B cell (primary cell): ENCODE measurements at regions not wholly inside any gene's neighbourhood (a gene's known extent, or its start where the extent isn't known, plus 50 kb on each side); places are given as distances from the start of the nearest gene placed in this dataset.

Experiments used
- ATAC-seq: fragments of 200-7000 bp; cut with Tn5 transposase; one replicate; pipeline ENCODE4 v1.10.0; 2021; ENCODE audit warnings: low read depth, mild to moderate bottlenecking, moderate number of reproducible peaks, moderate library complexity
- CTCF ChIA-PET: fragments of 350-600 bp; sonication (Branson Sonifier 250); formaldehyde crosslinking; loops from one replicate; lab custom pipeline; 2021; ENCODE audit warnings: antibody characterized with exemption, inconsistent platforms; lab: Charles Lee
- POLR2A ChIA-PET: fragments of 350-600 bp; sonication (Branson Sonifier 250); formaldehyde crosslinking; loops from one replicate; lab custom pipeline; 2021; ENCODE audit warnings: antibody characterized with exemption; lab: Charles Lee
- DNase-seq: peaks from one replicate; pipeline ENCODE4 v3.0.0; 2013
- H2AFZ ChIP-seq: 2 replicates; pipeline ENCODE4 v1.6.1; 2012; ENCODE audit warnings: mild to moderate bottlenecking, low read depth, low read length; ENCODE audit not compliant: insufficient read depth, poor library complexity, severe bottlenecking
- H3K27ac ChIP-seq, 2 donors: 1 replicate in 1 of 2; 2 replicates in 1 of 2; pipeline ENCODE4 v1.5.1; 2012 to 2013; ENCODE audit warnings: low read length in 2 of 2, mild to moderate bottlenecking in 2 of 2, moderate library complexity in 1 of 2
- H3K27me3 ChIP-seq, 4 experiments: fragments of 200-600 bp in 1 of 4; sonication (generic) in 1 of 4; replicated peaks in 1 of 4; 1 replicate in 2 of 4; 2 replicates in 2 of 4; pipeline versions ENCODE4 v1.6.1 to v1.7.0; 2013 to 2016; ENCODE audit warnings: low read length in 3 of 4, mild to moderate bottlenecking in 2 of 4, mixed read lengths in 1 of 4, moderate library complexity in 1 of 4; ENCODE audit not compliant: insufficient read depth in 4 of 4, control insufficient read depth in 3 of 4; ENCODE audit errors: control extremely low read depth in 1 of 4
- H3K36me3 ChIP-seq, 2 experiments: replicated peaks in 1 of 2; 1 replicate in 1 of 2; 2 replicates in 1 of 2; pipeline versions ENCODE4 v1.6.1 to v1.7.1; 2013; ENCODE audit warnings: low read length in 1 of 2; ENCODE audit not compliant: insufficient read depth in 2 of 2, control insufficient read depth in 1 of 2; ENCODE audit errors: control extremely low read depth in 1 of 2, extremely low read depth in 1 of 2
- H3K4me1 ChIP-seq, 2 donors: fragments of 200-600 bp in 1 of 2; sonication (generic) in 1 of 2; 1 replicate in 1 of 2; 2 replicates in 1 of 2; pipeline versions ENCODE4 v1.5.1 to v1.6.1; 2013 to 2017; ENCODE audit warnings: low read length in 2 of 2; ENCODE audit not compliant: control insufficient read depth in 2 of 2, insufficient read depth in 2 of 2
- H3K4me2 ChIP-seq: replicated peaks from 2 replicates; pipeline ENCODE3; 2012; ENCODE audit warnings: mild to moderate bottlenecking, low read depth, low read length; ENCODE audit not compliant: poor library complexity, severe bottlenecking
- H3K4me3 ChIP-seq, 5 experiments: fragments of 200-600 bp in 1 of 5; sonication (generic) in 1 of 5; 1 replicate in 3 of 5; 2 replicates in 2 of 5; pipeline versions ENCODE4 v1.5.1 to v1.7.0; 2011 to 2016; ENCODE audit warnings: low read length in 4 of 5, mild to moderate bottlenecking in 4 of 5, low read depth in 2 of 5, control low read depth in 1 of 5, moderate library complexity in 1 of 5; ENCODE audit not compliant: insufficient read depth in 1 of 5; ENCODE audit errors: control extremely low read depth in 1 of 5, extremely low read depth in 1 of 5
- H3K79me2 ChIP-seq: fragments of 200-600 bp; sonication (generic); one replicate; pipeline ENCODE4 v1.6.0; 2016; ENCODE audit warnings: low read length; ENCODE audit not compliant: control insufficient read depth, insufficient read depth
- H3K9ac ChIP-seq: fragments of 200-600 bp; sonication (generic); 2 replicates; pipeline ENCODE4 v1.6.1; 2017; ENCODE audit warnings: mild to moderate bottlenecking, low read length, moderate library complexity
- H3K9me3 ChIP-seq, 3 donors: one replicate each; pipeline versions ENCODE4 v1.6.1 to v1.7.1; 2013; ENCODE audit warnings: low read length in 2 of 3; ENCODE audit not compliant: control insufficient read depth in 2 of 3, insufficient read depth in 1 of 3; ENCODE audit errors: control extremely low read depth in 1 of 3
- H4K20me1 ChIP-seq: 2 replicates; pipeline ENCODE4 v1.6.0; 2012; ENCODE audit warnings: mild to moderate bottlenecking, low read length; ENCODE audit not compliant: insufficient read depth, control insufficient read depth, poor library complexity, severe bottlenecking
- H3K27ac Mint-ChIP-seq: one replicate; pipeline ENCODE4 v1.8.0; 2021; ENCODE audit warnings: mixed read lengths
- H3K27me3 Mint-ChIP-seq: one replicate; pipeline ENCODE4 v1.8.0; 2021; ENCODE audit warnings: mixed read lengths
- H3K4me1 Mint-ChIP-seq: one replicate; pipeline ENCODE4 v1.8.0; 2021; ENCODE audit warnings: mixed read lengths
- H3K4me3 Mint-ChIP-seq: one replicate; pipeline ENCODE4 v1.8.0; 2021; ENCODE audit warnings: mixed read lengths
- H3K9me3 Mint-ChIP-seq: one replicate; pipeline ENCODE4 v1.8.0; 2022; ENCODE audit warnings: mixed read lengths; ENCODE audit not compliant: insufficient read depth
- CTCF ChIP-seq: fragments of 200-600 bp; IDR thresholded peaks from one replicate; pipeline ENCODE4 v1.8.0; 2022; ENCODE audit warnings: antibody characterized with exemption, mild to moderate bottlenecking
- EZH2 ChIP-seq: IDR thresholded peaks from 2 replicates; pipeline ENCODE4 v1.6.1; 2012; ENCODE audit warnings: borderline replicate concordance, low read depth, mild to moderate bottlenecking, moderate library complexity, low read length; ENCODE audit not compliant: insufficient read depth, poor library complexity, severe bottlenecking
- WGBS: methylation state at CpG from one replicate; pipeline ENCODE4 v1.1.5; 2013; ENCODE audit warnings: missing lambda C conversion rate; ENCODE audit not compliant: insufficient coverage; 5-methylcytosine and 5-hydroxymethylcytosine counted together
- intact Hi-C: fragments of 100-400 bp; cut with micrococcal nuclease; formaldehyde crosslinking; loops from one replicate; pipeline ENCODE4 v1.10.0; 2022

- intact Hi-C loops = no loop called here
- Histone ChIP-seq H3K36me3 (no peaks in the 10 kb centered on the region), H4K20me1 (no peaks in the 10 kb centered on the region), H2AFZ (no peak overlapping the region), H3K4me2 (no peak overlapping the region), H3K9me3 (no peaks in the 10 kb centered on the region), H3K4me1 (no peaks in the 10 kb centered on the region), H3K9ac (no peak overlapping the region), H3K79me2 (no peaks in the 10 kb centered on the region), H3K27me3 (no peaks in the 10 kb centered on the region), H3K27ac (no peak overlapping the region), H3K4me3 (no peak overlapping the region)
- TF ChIP-seq EZH2 (no peak), CTCF (no peak)
- H3K27ac Mint-ChIP-seq = no peak overlapping the region
- no peak overlapping the region for H3K4me3 Mint-ChIP-seq
- WGBS = no CpG with 5 or more reads among the region's 1 CpG
- POLR2A ChIA-PET = no interaction called here
- no peak for DNase-seq
- CTCF ChIA-PET = no interaction called here
- H3K4me1 Mint-ChIP-seq = no peaks in the 10 kb centered on the region
- ATAC-seq = no peak
- peaks cover 4% of the 10 kb centered on the region for H3K9me3 Mint-ChIP-seq
- H3K27me3 Mint-ChIP-seq = no peaks in the 10 kb centered on the region
Observed at GRCh38 chr3:159536876-159537275, 451.8 kb upstream of the IL12A start.

GRCh38 chr3:159538507-159538906, 450.1 kb upstream of the IL12A start:
- Histone ChIP-seq H2AFZ (no peak overlapping the region), H3K27ac (no peak overlapping the region), H4K20me1 (no peaks in the 10 kb centered on the region), H3K79me2 (no peaks in the 10 kb centered on the region), H3K27me3 (no peaks in the 10 kb centered on the region), H3K4me2 (no peak overlapping the region), H3K4me3 (no peak overlapping the region), H3K9me3 (no peaks in the 10 kb centered on the region), H3K9ac (no peak overlapping the region), H3K36me3 (no peaks in the 10 kb centered on the region), H3K4me1 (no peaks in the 10 kb centered on the region)
- H3K27me3 Mint-ChIP-seq = no peaks in the 10 kb centered on the region
- no peaks in the 10 kb centered on the region for H3K4me1 Mint-ChIP-seq
- no peak overlapping the region for H3K27ac Mint-ChIP-seq
- DNase-seq = no peak
- ChIA-PET POLR2A (no interaction called here), CTCF (no interaction called here)
- WGBS = no CpG with 5 or more reads among the region's 1 CpG
- intact Hi-C loops = no loop called here
- no peak overlapping the region for H3K4me3 Mint-ChIP-seq
- TF ChIP-seq CTCF (no peak), EZH2 (no peak)
- ATAC-seq = no peak
- H3K9me3 Mint-ChIP-seq = peaks cover 4% of the 10 kb centered on the region
